GM21381 (cell line): ENCODE measurements at regions not wholly inside any gene's neighbourhood (a gene's known extent, or its start where the extent isn't known, plus 50 kb on each side); places are given as distances from the start of the nearest gene placed in this dataset.

ENCODE experiments used
- ATAC-seq: cut with Tn5 transposase; IDR thresholded peaks from one replicate; pipeline ENCODE4 v1.9.1; 2021; ENCODE audit warnings: mild to moderate bottlenecking, moderate library complexity; ENCODE audit not compliant: unreplicated experiment

GRCh38 chr4:96895826-96896225 lies 1055.9 kb downstream of the PDHA2 start:
- no peak for ATAC-seq

DNA sequence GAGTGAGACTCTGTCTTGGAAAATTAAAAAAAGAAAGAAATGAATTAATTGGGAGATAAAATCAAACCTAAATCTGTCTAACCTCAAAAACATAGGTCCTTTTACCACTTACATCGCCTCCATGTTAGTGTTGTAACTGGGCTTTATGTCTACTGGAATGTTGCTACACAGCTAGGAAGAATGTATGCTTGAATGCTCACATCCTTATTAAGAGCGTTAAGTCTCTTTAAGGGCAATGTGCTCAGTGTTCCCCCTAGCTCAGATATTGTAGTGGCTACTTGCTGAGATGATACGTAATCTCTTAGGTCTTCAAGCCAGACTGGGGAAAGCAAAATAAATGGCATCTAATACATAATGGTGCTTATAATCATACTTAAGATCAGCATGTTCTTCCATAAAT lies 1072.8 kb downstream of the PDHA2 start:
- no peak for ATAC-seq

GRCh38 chr4:96913441-96914080 lies 1073.7 kb downstream of the PDHA2 start:
- no peak for ATAC-seq

- ATAC-seq = no peak
These were observed 1076.8 kb downstream of the PDHA2 start for GRCh38 chr4:96916711-96917110.

GRCh38 chr4:96936886-96937285 lies 1097.0 kb downstream of the PDHA2 start:
- no peak for ATAC-seq

GRCh38 chr4:96946552-96946951 lies 1106.7 kb downstream of the PDHA2 start:
- no peak for ATAC-seq

GRCh38 chr4:96952610-96953009 lies 1112.7 kb downstream of the PDHA2 start:
- no peak for ATAC-seq

- no peak for ATAC-seq
These were observed 1115.3 kb downstream of the PDHA2 start for GRCh38 chr4:96955226-96955625.

DNA sequence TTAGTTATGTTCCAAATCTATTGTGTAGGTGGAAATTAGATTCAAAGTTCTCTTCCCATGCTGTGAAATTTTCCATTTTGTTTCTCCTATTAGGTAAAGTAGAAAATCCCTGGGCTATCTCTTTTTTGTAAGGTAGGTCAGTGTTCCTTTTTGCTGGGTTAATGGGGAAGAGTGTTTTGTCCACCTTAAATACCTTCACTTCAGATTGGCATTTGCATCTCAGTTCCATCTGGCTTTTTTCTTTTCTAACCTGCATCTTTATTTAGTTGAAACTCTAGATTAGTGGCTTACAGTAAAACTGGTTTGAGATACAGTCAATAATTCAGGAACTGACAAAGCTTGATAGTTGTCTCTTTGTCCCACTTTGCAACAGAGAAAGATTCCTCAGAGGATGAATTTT lies 1115.8 kb downstream of the PDHA2 start:
- no peak for ATAC-seq

- ATAC-seq = no peak
These were observed 1129.6 kb downstream of the PDHA2 start for GRCh38 chr4:96969455-96969854.

- ATAC-seq = no peak
These were observed 1133.0 kb downstream of the PDHA2 start for GRCh38 chr4:96972920-96973319.

- ATAC-seq = no peak
These were observed 1134.4 kb downstream of the PDHA2 start for GRCh38 chr4:96974295-96974694.

DNA sequence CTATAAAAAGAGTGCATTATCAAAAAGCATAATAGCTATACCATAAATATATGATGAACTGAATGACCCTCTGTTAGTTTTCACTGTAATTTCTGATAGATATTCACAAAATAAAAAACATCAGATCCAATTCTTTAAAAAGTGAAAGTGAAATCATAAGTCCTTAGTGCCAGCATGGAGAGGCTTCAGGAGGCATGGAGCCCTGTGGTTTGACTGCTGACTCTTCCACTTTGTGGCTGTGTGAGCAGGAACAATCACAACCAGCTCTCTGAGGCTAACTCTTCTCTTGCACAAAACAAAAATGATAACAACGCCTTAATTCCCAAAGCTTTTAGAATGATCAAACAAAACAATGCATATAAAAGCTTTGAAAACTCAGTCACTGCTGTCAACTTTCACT lies 1143.9 kb downstream of the PDHA2 start:
- no peak for ATAC-seq

GRCh38 chr4:96986816-96987215 lies 1146.9 kb downstream of the PDHA2 start:
- ATAC-seq = no peak

DNA sequence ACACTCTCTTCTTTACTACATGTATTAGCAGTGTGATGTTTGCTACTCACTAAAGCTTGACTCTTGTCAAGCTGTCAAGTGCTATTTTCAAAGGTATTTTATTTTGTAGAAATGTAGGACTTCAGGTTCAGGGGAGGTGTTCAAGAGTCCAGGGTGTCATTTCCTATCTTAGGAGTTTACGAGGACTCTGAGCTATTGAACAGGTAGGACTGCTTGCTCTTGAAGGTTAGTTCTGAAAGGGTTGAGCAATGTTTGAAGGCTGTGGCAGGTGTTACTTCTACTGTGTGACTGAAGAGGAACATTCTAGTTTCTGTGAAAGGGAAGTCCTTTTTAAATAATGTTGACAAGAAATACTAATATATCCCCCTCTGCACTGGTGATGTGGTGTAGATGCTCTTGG lies 1151.2 kb downstream of the PDHA2 start:
- ATAC-seq = no peak

- ATAC-seq = no peak
These were observed 1150.8 kb downstream of the STPG2 start for GRCh38 chr4:96992443-96992842.

- no peak for ATAC-seq
These were observed 1149.7 kb downstream of the STPG2 start for GRCh38 chr4:96993560-96993959.

DNA sequence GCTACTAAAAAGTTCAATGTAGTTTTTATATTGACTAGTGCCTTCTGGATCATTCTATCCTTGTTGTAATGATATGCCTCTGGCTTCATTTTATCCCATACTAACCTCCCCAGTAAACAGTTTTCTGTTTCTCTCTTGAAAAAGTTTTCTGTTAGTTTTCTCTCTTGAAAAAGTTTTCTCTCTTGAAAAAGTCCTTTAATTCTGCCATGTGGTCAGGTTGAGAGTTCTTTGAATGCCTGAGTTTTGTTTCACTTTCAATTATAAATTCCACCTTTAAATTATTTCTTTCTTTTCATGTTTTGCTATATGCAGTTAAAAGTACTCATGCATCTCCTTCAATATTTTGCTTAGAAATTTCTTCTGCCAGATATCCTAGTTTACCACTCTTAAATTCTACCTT lies 1139.6 kb downstream of the STPG2 start:
- no peak for ATAC-seq

DNA sequence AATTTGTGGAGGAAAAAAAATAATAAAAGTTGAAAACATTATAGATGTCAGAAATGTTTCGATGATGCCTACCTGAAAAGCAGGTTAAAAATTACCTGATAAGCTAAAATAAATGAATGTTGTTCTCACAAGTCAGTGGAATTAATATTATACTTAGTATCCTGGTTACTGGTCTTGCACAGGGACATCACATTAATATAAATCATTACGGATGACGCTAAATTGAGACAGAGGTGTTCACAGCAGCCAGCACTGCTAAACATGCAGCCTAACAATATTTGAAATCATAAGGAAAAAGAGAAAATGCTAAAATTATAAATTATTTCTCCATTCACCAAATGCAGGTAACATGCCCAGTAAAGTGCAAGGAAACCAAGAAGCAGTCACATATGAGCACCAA lies 1130.0 kb downstream of the STPG2 start:
- ATAC-seq = no peak

GRCh38 chr4:97013711-97014110 lies 1129.6 kb downstream of the STPG2 start:
- no peak for ATAC-seq

DNA sequence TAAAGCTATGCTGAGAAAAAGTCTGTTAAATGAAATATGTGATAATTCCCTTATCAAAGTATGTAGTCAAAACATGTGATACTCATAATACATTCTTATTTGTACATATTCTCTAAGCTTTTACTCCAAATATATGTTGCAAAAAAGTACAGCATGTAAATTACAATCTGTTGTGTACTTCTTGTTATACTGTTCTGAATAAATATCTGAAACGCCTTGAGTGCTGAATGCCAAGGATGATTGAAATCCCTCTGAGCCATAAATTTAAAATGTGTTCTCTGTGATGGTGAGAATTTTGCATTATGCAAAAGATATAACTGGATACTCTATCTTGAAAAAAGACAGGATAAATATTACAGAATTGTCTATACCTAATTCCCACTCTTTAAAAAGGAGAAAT lies 1128.0 kb downstream of the STPG2 start:
- no peak for ATAC-seq

GRCh38 chr4:97016186-97016907 lies 1126.9 kb downstream of the STPG2 start:
- ATAC-seq = no peak
